Vagina (tissue), 2 donors: ENCODE measurements at regions not wholly inside any gene's neighbourhood (a gene's known extent, or its start where the extent isn't known, plus 50 kb on each side); places are given as distances from the start of the nearest gene placed in this dataset.

Experiments
- POLR2A ChIP-seq, 2 donors: fragments of 450-650 bp; IDR thresholded peaks; one replicate each; pipeline ENCODE4 v1.6.1; 2017; ENCODE audit warnings: antibody characterized with exemption in 2 of 2, mild to moderate bottlenecking in 2 of 2, moderate library complexity in 2 of 2
- TF ChIP-seq, protein P1 (sequence below), 3 experiments: fragments of 450-650 bp in 2 of 3; fragments of 200-600 bp in 1 of 3; sonication (generic) in 1 of 3; IDR thresholded peaks; one replicate each; pipeline ENCODE4 v1.5.1; 2017 to 2019; ENCODE audit warnings: antibody characterized with exemption in 3 of 3, mild to moderate bottlenecking in 2 of 3, moderate library complexity in 2 of 3

DNA sequence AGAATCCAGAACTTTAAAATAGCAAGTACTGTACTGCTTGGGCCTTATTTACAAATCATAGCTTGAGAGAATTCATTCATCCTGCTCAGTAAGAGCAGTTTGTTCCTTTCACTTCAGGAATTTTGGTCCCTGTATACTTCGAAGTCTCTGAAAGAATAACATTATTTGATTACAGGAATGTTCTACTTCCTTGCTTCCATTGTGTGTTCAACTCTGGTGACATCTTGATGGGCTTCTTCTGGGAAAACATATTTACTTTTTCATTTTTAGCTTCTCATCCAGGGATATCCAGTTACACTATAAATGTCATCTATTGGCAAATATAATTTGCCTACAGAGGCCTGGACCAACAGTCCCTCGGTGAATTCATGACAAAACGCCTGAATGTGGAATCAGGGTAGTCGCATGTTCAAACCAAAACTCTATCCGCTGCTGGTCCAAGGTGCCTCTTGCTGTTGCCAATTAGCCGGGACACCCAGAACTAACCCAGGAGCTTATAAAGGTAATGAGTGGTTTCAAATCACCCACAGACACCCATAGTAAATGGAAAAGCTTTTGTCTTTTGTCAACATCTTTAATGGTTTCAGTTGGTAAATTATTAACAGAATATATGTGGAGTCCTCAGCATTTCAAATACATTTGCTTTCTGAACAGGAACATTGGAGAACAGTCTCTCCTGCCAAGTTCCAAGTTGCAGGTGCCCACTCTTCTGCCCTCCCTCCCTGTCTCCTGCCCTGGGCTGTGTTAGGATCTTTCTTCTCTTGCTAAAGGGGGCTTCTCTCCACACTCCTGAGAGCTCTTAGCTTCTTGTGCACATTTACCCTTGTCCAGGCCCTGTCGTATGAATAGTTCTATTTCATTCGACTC lies 162.5 kb upstream of the CITED2 start:
- no peak for TF ChIP-seq POLR2A (IDR thresholded peaks at IDR 0.05)
- TF ChIP-seq, protein P1, sequence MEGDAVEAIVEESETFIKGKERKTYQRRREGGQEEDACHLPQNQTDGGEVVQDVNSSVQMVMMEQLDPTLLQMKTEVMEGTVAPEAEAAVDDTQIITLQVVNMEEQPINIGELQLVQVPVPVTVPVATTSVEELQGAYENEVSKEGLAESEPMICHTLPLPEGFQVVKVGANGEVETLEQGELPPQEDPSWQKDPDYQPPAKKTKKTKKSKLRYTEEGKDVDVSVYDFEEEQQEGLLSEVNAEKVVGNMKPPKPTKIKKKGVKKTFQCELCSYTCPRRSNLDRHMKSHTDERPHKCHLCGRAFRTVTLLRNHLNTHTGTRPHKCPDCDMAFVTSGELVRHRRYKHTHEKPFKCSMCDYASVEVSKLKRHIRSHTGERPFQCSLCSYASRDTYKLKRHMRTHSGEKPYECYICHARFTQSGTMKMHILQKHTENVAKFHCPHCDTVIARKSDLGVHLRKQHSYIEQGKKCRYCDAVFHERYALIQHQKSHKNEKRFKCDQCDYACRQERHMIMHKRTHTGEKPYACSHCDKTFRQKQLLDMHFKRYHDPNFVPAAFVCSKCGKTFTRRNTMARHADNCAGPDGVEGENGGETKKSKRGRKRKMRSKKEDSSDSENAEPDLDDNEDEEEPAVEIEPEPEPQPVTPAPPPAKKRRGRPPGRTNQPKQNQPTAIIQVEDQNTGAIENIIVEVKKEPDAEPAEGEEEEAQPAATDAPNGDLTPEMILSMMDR (IDR thresholded peaks at IDR 0.05): no peak
